H9 (cell line): ENCODE measurements at regions not wholly inside any gene's neighbourhood (a gene's known extent, or its start where the extent isn't known, plus 50 kb on each side); places are given as distances from the start of the nearest gene placed in this dataset.

Source experiments
- DNase-seq: peaks from one replicate; pipeline ENCODE4 v3.0.0-alpha.2; 2017
- H2AFZ ChIP-seq: one replicate; pipeline ENCODE4 v1.6.1; 2013; ENCODE audit warnings: mild to moderate bottlenecking, low read length, control low read depth, moderate library complexity
- H2AK5ac ChIP-seq: 2 replicates; pipeline ENCODE4 v1.6.1; 2013; ENCODE audit warnings: low read length, control low read depth, mixed read lengths; ENCODE audit not compliant: insufficient read length
- H2BK120ac ChIP-seq: one replicate; pipeline ENCODE4 v1.6.1; 2013; ENCODE audit warnings: low read depth, mild to moderate bottlenecking, low read length, control low read depth, inconsistent platforms; ENCODE audit not compliant: poor library complexity, severe bottlenecking
- H2BK12ac ChIP-seq: 2 replicates; pipeline ENCODE4 v1.6.1; 2013; ENCODE audit warnings: low read length, control low read depth, mixed read lengths, low read depth; ENCODE audit not compliant: insufficient read length
- H2BK15ac ChIP-seq: 2 replicates; pipeline ENCODE4 v1.6.1; 2013; ENCODE audit warnings: low read depth, low read length, control low read depth
- H2BK20ac ChIP-seq: one replicate; pipeline ENCODE4 v1.6.1; 2013; ENCODE audit warnings: low read depth, mild to moderate bottlenecking, low read length, control low read depth, inconsistent platforms; ENCODE audit not compliant: poor library complexity, severe bottlenecking
- H2BK5ac ChIP-seq: 2 replicates; pipeline ENCODE4 v1.6.1; 2013; ENCODE audit warnings: low read length, control low read depth, mixed read lengths; ENCODE audit not compliant: insufficient read length
- H3K14ac ChIP-seq: 2 replicates; pipeline ENCODE4 v1.6.1; 2013; ENCODE audit warnings: low read length, control low read depth; ENCODE audit not compliant: insufficient read depth
- H3K18ac ChIP-seq: 2 replicates; pipeline ENCODE4 v1.6.1; 2013; ENCODE audit warnings: low read depth, mild to moderate bottlenecking, mixed read lengths, low read length, control low read depth; ENCODE audit not compliant: insufficient read length
- H3K23ac ChIP-seq: 2 replicates; pipeline ENCODE4 v1.6.1; 2013; ENCODE audit warnings: low read length, control low read depth, mixed read lengths, low read depth; ENCODE audit not compliant: insufficient read length
- H3K23me2 ChIP-seq: 2 replicates; pipeline ENCODE4 v1.6.1; 2013; ENCODE audit warnings: low read depth, mild to moderate bottlenecking, mixed read lengths, low read length, control low read depth; ENCODE audit not compliant: insufficient read length, poor library complexity, severe bottlenecking
- H3K27ac ChIP-seq: 2 replicates; pipeline ENCODE4 v1.5.1; 2013; ENCODE audit warnings: low read length, control low read depth, mixed read lengths, low read depth; ENCODE audit not compliant: insufficient read length
- H3K27me3 ChIP-seq: 2 replicates; pipeline ENCODE4 v1.6.1; 2013; ENCODE audit warnings: low read length, control low read depth, inconsistent platforms; ENCODE audit not compliant: insufficient read depth
- H3K4ac ChIP-seq: 2 replicates; pipeline ENCODE4 v1.6.1; 2013; ENCODE audit warnings: low read depth, mild to moderate bottlenecking, control low read depth, inconsistent platforms, low read length, moderate library complexity
- H3K4me1 ChIP-seq: 2 replicates; pipeline ENCODE4 v1.6.1; 2013; ENCODE audit warnings: low read length, control low read depth, inconsistent platforms; ENCODE audit not compliant: insufficient read depth
- H3K4me2 ChIP-seq: 2 replicates; pipeline ENCODE4 v1.6.1; 2013; ENCODE audit warnings: low read length, control low read depth, mixed read lengths; ENCODE audit not compliant: insufficient read length, insufficient read depth
- H3K56ac ChIP-seq: 2 replicates; pipeline ENCODE4 v1.6.1; 2013; ENCODE audit warnings: low read depth, mild to moderate bottlenecking, mixed read lengths, low read length, control low read depth; ENCODE audit not compliant: insufficient read length
- H3K79me1 ChIP-seq: 2 replicates; pipeline ENCODE4 v1.6.1; 2013; ENCODE audit warnings: low read depth, mild to moderate bottlenecking, moderate library complexity, low read length, control low read depth, inconsistent platforms; ENCODE audit not compliant: insufficient read depth, poor library complexity, severe bottlenecking
- H3K79me2 ChIP-seq: 2 replicates; pipeline ENCODE4 v1.6.1; 2013; ENCODE audit warnings: low read length, control low read depth, inconsistent platforms; ENCODE audit not compliant: insufficient read depth
- H3K9ac ChIP-seq: 2 replicates; pipeline ENCODE4 v1.6.1; 2013; ENCODE audit warnings: low read length, control low read depth, mixed read lengths; ENCODE audit not compliant: insufficient read length; ENCODE audit errors: extremely low read depth
- H3K9me3 ChIP-seq: one replicate; pipeline ENCODE4 v1.6.1; 2013; ENCODE audit warnings: low read depth, low read length, inconsistent platforms; ENCODE audit not compliant: control insufficient read depth
- H3T11ph ChIP-seq: one replicate; pipeline ENCODE4 v1.6.1; 2013; ENCODE audit warnings: mild to moderate bottlenecking, low read length, control low read depth, inconsistent platforms
- H4K20me1 ChIP-seq: one replicate; pipeline ENCODE4 v1.6.1; 2013; ENCODE audit not compliant: control insufficient read depth, insufficient read length, insufficient read depth
- H4K5ac ChIP-seq: 2 replicates; pipeline ENCODE4 v1.6.1; 2013; ENCODE audit warnings: low read depth, mild to moderate bottlenecking, mixed read lengths, low read length, control low read depth; ENCODE audit not compliant: insufficient read length
- H4K8ac ChIP-seq: replicated peaks from 2 replicates; pipeline ENCODE4 v1.6.1; 2013; ENCODE audit warnings: low read length, control low read depth, mixed read lengths, low read depth; ENCODE audit not compliant: insufficient read length
- H4K91ac ChIP-seq: 2 replicates; pipeline ENCODE4 v1.6.1; 2013; ENCODE audit warnings: low read depth, mild to moderate bottlenecking, moderate library complexity, mixed read lengths, low read length, control low read depth; ENCODE audit not compliant: insufficient read length
- H3K27ac Mint-ChIP-seq, 3 experiments: 2 replicates in 2 of 3; 3 replicates in 1 of 3; pipeline ENCODE4 v1.8.0; 2020 to 2021; ENCODE audit warnings: mixed read lengths in 3 of 3, mild to moderate bottlenecking in 1 of 3, moderate library complexity in 1 of 3
- H3K27me3 Mint-ChIP-seq: 2 replicates; pipeline ENCODE4 v1.8.0; 2021; ENCODE audit warnings: low read depth, mild to moderate bottlenecking, moderate library complexity, mixed read lengths
- H3K36me3 Mint-ChIP-seq, 3 experiments: 2 replicates in 2 of 3; 3 replicates in 1 of 3; pipeline ENCODE4 v1.8.0; 2020 to 2021; ENCODE audit warnings: low read depth in 3 of 3, mixed read lengths in 3 of 3; ENCODE audit not compliant: insufficient read depth in 1 of 3
- H3K4me1 Mint-ChIP-seq, 2 experiments: 2 replicates each; pipeline ENCODE4 v1.8.0; 2020; ENCODE audit warnings: mixed read lengths in 2 of 2
- H3K4me3 Mint-ChIP-seq, 2 experiments: 2 replicates in 1 of 2; 3 replicates in 1 of 2; pipeline ENCODE4 v1.8.0; 2020 to 2021; ENCODE audit warnings: mild to moderate bottlenecking in 2 of 2, mixed read lengths in 2 of 2, moderate library complexity in 1 of 2
- H3K9me3 Mint-ChIP-seq, 2 experiments: 2 replicates in 1 of 2; 3 replicates in 1 of 2; pipeline ENCODE4 v1.8.0; 2020; ENCODE audit warnings: mild to moderate bottlenecking in 2 of 2, mixed read lengths in 2 of 2, moderate library complexity in 1 of 2
- WGBS: extraction: QIAGEN DNeasy Blood & Tissue Kit; methylation state at CpG from one replicate; pipeline ENCODE4 v1.1.7; 2013; ENCODE audit warnings: missing lambda C conversion rate, low lambda C conversion rate, mixed read lengths; ENCODE audit not compliant: insufficient read length; ENCODE audit errors: extremely low coverage; 5-methylcytosine and 5-hydroxymethylcytosine counted together
- TF ChIP-seq, protein P1 (sequence below): fragments of 200-600 bp; sonication (generic); conservative IDR thresholded peaks from 3 replicates; pipeline ENCODE4 v1.8.0; 2021; ENCODE audit warnings: antibody characterized with exemption, mild to moderate bottlenecking

DNA sequence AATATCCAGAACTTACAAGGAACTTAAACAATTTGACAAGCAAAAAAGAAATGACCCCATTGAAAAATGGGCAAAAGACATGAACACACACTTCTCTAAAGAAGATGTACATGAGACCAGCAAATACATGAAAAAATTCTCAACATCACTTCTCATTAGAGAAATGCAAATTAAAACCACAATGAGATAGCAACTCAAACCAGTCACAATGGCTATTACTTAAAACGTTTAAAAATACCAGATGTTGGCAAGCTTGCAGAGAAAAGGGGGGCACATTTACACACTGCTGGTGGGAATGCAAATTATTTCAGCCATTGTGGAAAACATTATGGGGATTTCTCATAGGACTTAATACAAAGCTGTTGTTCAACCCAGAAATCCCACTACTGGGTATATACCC is 1634.0 kb downstream of the NCAM2 start:
- Mint-ChIP-seq H3K27me3 (no peaks in the 10 kb centered on the region), H3K4me3 (no peak overlapping the region), H3K4me1 (peaks cover 4 to 6% of the 10 kb centered on the region in 2 experiments), H3K36me3 (no peaks in the 10 kb centered on the region), H3K9me3 (no peaks in the 10 kb centered on the region), H3K27ac (no peak overlapping the region)
- Histone ChIP-seq H2BK12ac (no peak overlapping the region), H3K56ac (no peak overlapping the region), H3K9me3 (no peaks in the 10 kb centered on the region), H3K79me1 (no peaks in the 10 kb centered on the region), H3K14ac (no peak overlapping the region), H2AK5ac (no peak overlapping the region), H3T11ph (no peak overlapping the region), H3K4me1 (no peaks in the 10 kb centered on the region), H3K27me3 (no peaks in the 10 kb centered on the region), H3K23me2 (no peaks in the 10 kb centered on the region), H2AFZ (no peak overlapping the region), H3K27ac (no peak overlapping the region), H3K18ac (no peak overlapping the region), H3K4ac (no peak overlapping the region), H3K4me2 (no peak overlapping the region), H2BK120ac (no peak overlapping the region), H3K79me2 (no peaks in the 10 kb centered on the region), H2BK5ac (no peak overlapping the region), H2BK20ac (no peak overlapping the region), H4K91ac (no peak overlapping the region), H4K8ac (no peak overlapping the region), H2BK15ac (no peak overlapping the region), H4K5ac (no peak overlapping the region), H3K23ac (no peak overlapping the region), H4K20me1 (no peaks in the 10 kb centered on the region), H3K9ac (no peak overlapping the region)
- TF ChIP-seq, protein P1, sequence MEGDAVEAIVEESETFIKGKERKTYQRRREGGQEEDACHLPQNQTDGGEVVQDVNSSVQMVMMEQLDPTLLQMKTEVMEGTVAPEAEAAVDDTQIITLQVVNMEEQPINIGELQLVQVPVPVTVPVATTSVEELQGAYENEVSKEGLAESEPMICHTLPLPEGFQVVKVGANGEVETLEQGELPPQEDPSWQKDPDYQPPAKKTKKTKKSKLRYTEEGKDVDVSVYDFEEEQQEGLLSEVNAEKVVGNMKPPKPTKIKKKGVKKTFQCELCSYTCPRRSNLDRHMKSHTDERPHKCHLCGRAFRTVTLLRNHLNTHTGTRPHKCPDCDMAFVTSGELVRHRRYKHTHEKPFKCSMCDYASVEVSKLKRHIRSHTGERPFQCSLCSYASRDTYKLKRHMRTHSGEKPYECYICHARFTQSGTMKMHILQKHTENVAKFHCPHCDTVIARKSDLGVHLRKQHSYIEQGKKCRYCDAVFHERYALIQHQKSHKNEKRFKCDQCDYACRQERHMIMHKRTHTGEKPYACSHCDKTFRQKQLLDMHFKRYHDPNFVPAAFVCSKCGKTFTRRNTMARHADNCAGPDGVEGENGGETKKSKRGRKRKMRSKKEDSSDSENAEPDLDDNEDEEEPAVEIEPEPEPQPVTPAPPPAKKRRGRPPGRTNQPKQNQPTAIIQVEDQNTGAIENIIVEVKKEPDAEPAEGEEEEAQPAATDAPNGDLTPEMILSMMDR = no peak
- no CpG with 5 or more reads among the region's 1 CpG for WGBS
- DNase-seq = no peak
